Spleen (tissue), 7 donors: ENCODE measurements at regions not wholly inside any gene's neighbourhood (a gene's known extent, or its start where the extent isn't known, plus 50 kb on each side); places are given as distances from the start of the nearest gene placed in this dataset.

ENCODE experiments used
- CTCF ChIP-seq, 11 experiments: fragments of 200-600 bp in 7 of 11; fragments of 450-650 bp in 4 of 11; sonication (generic) in 4 of 11; IDR thresholded peaks in 8 of 11; conservative IDR thresholded peaks in 3 of 11; 1 replicate in 7 of 11; 2 replicates in 4 of 11; pipeline versions ENCODE4 v1.4.0 to v1.8.0; 2016 to 2021; ENCODE audit warnings: antibody characterized with exemption in 11 of 11, inconsistent platforms in 4 of 11, mild to moderate bottlenecking in 1 of 11
- POLR2A ChIP-seq, 3 donors: fragments of 450-650 bp; IDR thresholded peaks; one replicate each; pipeline ENCODE4 v1.5.1; 2017; ENCODE audit warnings: antibody characterized with exemption in 3 of 3, mild to moderate bottlenecking in 1 of 3
- POLR2AphosphoS5 ChIP-seq, 3 donors: sonication (generic); formaldehyde crosslinking; IDR thresholded peaks; one replicate each; pipeline ENCODE4 v1.5.1; 2017; ENCODE audit warnings: antibody characterized with exemption in 3 of 3
- donor health status: DM: no; HTN: no; CAD: no; lungs with moderate emphysema.
- donor health status: DM: no; HTN: no; CAD: no.
- donor health status: DM: no; HTN: no; CAD: no.

GRCh38 chr14:62436261-62436660, 609.0 kb downstream of the KCNH5 start:
- no peak for TF ChIP-seq POLR2AphosphoS5 (IDR thresholded peaks at IDR 0.05)
- no peak for TF ChIP-seq POLR2A (IDR thresholded peaks at IDR 0.05)
- TF ChIP-seq CTCF (IDR thresholded peaks at IDR 0.05 in 8 of 11, conservative IDR thresholded peaks at IDR 0.05 in 3 of 11) = no peak
